Fibroblast of villous mesenchyme (primary cell): ENCODE measurements at regions not wholly inside any gene's neighbourhood (a gene's known extent, or its start where the extent isn't known, plus 50 kb on each side); places are given as distances from the start of the nearest gene placed in this dataset.

Source experiments
- DNase-seq: peaks from one replicate; pipeline ENCODE4 v3.0.0-alpha.2; 2010; ENCODE audit warnings: low read depth
- H3K4me3 ChIP-seq: 2 replicates; pipeline ENCODE4 v1.5.1; 2011; ENCODE audit warnings: low read depth, mild to moderate bottlenecking, low read length
- TF ChIP-seq, protein P1 (sequence below): IDR thresholded peaks from 2 replicates; pipeline ENCODE4 v1.5.1; 2012; ENCODE audit warnings: low read depth, mild to moderate bottlenecking, low read length; ENCODE audit not compliant: insufficient read depth

GRCh38 chr15:93486407-93487117 lies 397.6 kb upstream of the RGMA start:
- no peak overlapping the region for H3K4me3 ChIP-seq
- TF ChIP-seq, protein P1, sequence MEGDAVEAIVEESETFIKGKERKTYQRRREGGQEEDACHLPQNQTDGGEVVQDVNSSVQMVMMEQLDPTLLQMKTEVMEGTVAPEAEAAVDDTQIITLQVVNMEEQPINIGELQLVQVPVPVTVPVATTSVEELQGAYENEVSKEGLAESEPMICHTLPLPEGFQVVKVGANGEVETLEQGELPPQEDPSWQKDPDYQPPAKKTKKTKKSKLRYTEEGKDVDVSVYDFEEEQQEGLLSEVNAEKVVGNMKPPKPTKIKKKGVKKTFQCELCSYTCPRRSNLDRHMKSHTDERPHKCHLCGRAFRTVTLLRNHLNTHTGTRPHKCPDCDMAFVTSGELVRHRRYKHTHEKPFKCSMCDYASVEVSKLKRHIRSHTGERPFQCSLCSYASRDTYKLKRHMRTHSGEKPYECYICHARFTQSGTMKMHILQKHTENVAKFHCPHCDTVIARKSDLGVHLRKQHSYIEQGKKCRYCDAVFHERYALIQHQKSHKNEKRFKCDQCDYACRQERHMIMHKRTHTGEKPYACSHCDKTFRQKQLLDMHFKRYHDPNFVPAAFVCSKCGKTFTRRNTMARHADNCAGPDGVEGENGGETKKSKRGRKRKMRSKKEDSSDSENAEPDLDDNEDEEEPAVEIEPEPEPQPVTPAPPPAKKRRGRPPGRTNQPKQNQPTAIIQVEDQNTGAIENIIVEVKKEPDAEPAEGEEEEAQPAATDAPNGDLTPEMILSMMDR = no peak
- DNase-seq = no peak

GRCh38 chr15:93485438-93486327 lies 396.7 kb upstream of the RGMA start:
- DNase-seq = no peak
- TF ChIP-seq, protein P1 = no peak
- no peak overlapping the region for H3K4me3 ChIP-seq

GRCh38 chr15:93483923-93484322 lies 394.9 kb upstream of the RGMA start:
- no peak for DNase-seq

GRCh38 chr15:93482731-93483130 lies 393.7 kb upstream of the RGMA start:
- TF ChIP-seq, protein P1 = no peak
- no peak overlapping the region for H3K4me3 ChIP-seq
- DNase-seq = no peak

More at GRCh38 chr15:93483923-93484322, 394.9 kb upstream of the RGMA start:
- no peak overlapping the region for H3K4me3 ChIP-seq
- TF ChIP-seq, protein P1 = no peak

DNA sequence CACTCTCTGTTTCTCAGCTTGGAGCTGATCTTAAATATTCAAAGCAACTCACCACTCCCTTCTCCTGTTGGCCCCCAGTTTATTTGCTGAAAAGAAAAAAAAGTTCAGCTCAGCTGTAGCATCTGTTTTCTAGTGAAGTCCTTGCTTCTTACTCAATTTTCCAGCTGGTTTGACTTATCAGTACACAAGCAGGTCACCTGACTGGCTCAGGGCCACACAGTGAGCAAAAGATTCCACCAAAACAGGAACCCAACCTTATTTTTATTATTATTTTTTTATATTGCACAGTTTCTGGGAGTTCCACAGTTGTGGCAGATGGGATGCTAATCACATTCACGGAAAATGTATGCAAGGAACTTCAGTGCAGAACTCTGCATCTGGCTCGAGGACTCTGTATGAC lies 390.7 kb upstream of the RGMA start:
- no peak for DNase-seq
- H3K4me3 ChIP-seq = no peak overlapping the region
- TF ChIP-seq, protein P1 = no peak

GRCh38 chr15:93478947-93479346 lies 389.9 kb upstream of the RGMA start:
- no peak overlapping the region for H3K4me3 ChIP-seq
- DNase-seq = no peak
- TF ChIP-seq, protein P1 = no peak
